ENCODE measurements at regions not wholly inside any gene's neighbourhood (a gene's known extent, or its start where the extent isn't known, plus 50 kb on each side); places are given as distances from the start of the nearest gene placed in this dataset.
"Not testable (repeated sequence)": the region's sequence is repeated elsewhere in the genome, so short reads cannot be mapped to it uniquely, and the experiment has no call there.

- no peak for DNase-seq
These were observed 330.1 kb downstream of the SUCLG1 start for GRCh38 chr2:84129018-84129417.

DNA sequence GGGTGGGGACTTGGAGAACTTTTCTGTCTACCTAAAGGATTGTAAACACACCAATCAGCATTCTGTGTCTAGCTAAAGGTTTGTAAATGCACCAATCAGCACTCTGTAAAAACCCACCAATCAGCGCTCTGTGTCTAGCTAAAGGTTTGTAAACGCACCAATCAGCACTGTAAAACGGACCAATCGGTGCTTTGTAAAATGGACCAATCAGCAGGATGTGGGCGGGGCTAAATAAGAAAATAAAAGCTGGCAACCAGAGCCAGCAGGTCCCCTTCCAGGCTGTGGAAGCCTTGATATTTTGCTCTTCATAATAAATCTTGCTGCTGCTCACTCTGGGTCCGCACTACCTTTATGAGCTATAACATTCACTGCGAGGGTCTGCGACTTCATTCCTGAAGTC is 331.3 kb downstream of the SUCLG1 start:
- DNase-seq = not testable (repeated sequence)

GRCh38 chr2:84126530-84126929 is 332.6 kb downstream of the SUCLG1 start:
- DNase-seq = no peak

- DNase-seq = no peak
These were observed 333.0 kb downstream of the SUCLG1 start for GRCh38 chr2:84126084-84126483.

DNA sequence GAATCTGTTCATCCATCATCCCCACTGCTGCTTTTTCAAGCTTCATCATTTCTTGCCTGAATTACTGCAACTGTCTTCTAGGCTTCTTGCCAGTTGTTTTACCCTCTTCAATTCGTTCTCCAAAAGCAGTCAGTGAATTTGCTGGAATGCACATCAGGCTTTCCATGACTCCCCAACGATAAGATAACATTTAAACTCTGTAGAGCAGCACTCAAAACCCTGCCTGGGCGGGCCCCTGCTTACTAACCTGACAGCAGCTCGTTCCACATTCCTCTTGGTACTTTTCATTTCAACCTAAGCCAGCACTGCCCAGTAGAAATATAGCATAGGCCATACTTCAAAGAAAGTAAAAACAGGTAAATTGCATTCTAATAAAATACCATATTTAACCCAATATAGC is 342.9 kb downstream of the SUCLG1 start:
- DNase-seq = no peak

DNA sequence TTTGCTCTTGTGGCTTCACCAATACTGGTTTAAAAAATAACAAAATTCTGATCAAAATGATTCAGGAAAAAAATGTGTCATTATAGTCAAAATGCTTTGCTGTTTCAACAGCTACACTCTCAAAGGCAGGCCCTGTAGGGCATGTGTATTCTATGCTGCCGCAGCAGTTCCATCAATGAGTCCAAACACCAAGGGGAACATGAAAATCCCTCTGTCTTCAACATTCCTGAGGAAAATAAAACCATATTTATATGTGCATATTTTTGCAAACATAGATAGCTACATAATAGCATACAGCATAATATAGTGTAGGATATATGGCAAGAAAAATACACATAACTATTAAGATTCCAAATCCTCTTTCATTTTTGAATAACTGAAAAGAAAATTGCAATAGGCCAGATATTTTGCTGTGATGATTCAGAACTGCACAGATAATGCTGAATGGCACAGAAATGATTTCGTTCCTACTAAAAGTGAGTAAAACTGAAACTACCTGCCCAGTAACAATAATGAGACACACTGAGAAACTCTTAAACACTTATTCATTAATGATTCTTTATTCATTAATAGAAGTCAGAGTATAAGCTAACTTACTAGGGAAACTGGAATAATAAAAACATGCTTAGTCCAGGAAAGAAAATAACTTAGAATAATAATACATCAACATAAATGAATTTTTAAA is 343.8 kb downstream of the SUCLG1 start:
- no peak for DNase-seq

- DNase-seq = not testable (repeated sequence)
These were observed 355.1 kb downstream of the SUCLG1 start for GRCh38 chr2:84103816-84104527.

GRCh38 chr2:84102274-84102673 is 356.8 kb downstream of the SUCLG1 start:
- DNase-seq = no peak

- no peak for DNase-seq
These were observed 370.4 kb downstream of the SUCLG1 start for GRCh38 chr2:84088656-84089055.

DNA sequence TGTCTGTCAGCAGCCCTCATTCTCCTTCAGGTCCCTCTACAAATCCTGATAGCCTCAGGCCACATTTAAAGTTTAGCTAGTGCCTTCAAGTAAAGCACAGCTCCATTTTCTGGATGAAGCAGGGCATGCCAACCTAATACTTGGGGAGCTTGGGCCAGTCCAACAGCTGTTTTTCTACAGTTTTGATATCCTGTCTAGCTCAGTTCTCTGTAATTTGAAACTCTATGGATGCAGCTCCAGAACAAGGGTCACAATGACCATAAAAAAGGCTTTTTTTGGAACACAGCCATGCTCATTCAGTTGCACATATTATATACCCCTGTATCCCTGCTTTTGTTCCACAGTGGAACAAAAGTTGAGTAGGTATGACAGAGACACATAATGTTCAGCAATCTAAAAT is 373.5 kb downstream of the SUCLG1 start:
- DNase-seq = no peak

GRCh38 chr2:84084856-84085255 is 374.2 kb downstream of the SUCLG1 start:
- DNase-seq = no peak

- DNase-seq = no peak
These were observed 375.1 kb downstream of the SUCLG1 start for GRCh38 chr2:84083984-84084383.

DNA sequence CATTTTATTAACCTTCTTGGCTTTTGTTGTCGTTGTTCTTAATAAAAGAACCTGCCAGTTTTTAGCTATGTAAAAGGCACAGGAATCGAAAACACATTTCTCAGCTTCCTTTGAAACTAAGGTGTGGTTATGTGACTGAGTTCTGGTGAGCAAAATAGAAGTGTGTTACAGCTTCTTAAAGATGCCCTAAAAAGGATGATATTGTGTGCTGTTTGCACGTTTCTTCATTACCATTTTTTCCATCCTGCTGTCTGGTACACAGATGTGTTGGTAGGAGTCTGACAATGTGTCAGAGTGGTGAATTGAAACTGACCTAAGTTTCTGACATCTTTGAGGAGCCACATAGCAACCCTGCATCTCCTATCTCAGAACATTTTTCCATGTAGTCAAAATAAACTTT is 380.6 kb downstream of the SUCLG1 start:
- DNase-seq = no peak

DNA sequence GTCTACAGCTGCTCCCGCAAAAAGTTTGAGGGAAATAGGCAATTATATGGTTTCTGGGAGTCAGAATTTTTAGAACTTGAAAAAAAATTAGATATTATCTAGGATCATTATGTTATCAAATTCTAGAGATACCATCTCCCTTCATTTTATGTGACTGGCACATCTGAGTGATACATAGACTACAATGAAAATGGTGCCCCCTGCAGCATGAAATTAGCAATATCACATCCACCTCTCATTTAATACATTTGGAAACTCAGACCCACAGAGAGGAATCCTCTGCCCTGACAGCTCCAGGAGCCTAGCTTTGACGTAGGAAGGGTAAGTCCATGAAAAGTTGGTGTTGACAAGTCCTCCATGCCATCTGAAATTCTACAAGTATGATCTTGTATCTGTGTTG is 381.6 kb downstream of the SUCLG1 start:
- peak; percentile 4 to 39 (median 38) for DNase-seq

DNA sequence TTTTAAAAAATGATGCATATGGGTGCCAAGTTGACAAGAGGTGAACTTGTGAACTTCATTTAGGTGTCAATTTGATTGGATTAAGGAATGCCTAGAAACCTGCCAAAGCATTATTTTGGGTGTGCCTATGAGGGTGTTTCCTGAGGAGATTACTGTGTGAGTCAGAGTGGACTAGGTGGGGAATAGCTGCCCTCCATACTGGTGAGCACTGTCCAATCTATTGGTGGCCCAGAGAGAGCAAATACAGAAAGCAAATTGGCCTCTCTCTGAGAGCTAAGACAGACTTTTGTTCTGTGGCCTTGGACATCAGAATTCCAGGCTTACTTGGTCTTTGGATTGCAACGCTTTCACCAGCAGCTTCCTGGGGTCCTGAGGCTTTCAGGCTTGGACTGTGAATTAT is 388.0 kb downstream of the SUCLG1 start:
- no peak for DNase-seq

DNA sequence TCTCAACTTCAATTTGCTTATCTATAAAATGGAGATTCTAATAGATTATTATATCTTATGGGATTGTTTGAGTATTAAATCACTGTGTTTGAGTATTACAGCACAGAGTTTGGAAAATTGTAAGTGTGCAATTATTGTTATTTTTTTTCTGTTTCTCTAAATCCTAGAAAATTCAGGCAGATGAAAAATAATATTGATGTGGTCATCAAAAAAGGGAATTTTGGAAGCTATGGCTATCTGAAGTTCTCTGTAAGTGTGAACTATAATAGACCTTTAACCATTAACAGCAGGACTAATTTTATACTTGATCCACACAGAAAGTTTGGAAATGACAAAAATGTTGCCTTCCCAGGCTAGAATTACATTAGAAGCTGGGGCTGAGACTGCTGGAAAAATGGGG is 393.2 kb downstream of the SUCLG1 start:
- no peak for DNase-seq

GRCh38 chr2:84057917-84058560 is 401.0 kb downstream of the SUCLG1 start:
- no peak for DNase-seq

DNA sequence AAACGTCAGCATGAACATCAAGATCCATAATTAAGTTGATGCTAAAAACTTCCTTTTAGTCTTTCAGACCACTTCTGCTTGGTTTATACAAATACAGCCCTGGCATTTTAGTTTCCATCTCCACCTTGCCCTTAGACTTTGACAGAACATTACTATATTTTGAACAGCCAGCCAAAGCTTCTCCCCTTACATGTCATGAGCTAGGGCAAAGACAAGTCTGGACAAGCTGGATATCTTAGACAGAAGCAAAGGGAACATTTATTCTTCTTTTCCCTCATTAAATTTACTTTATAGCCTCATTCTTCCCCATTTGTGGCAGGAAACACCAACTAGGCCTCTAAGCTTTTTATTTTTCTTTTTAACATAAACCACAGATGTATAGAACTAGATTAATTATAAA is 403.3 kb downstream of the SUCLG1 start:
- no peak for DNase-seq

- not testable (repeated sequence) for DNase-seq
These were observed 404.5 kb downstream of the SUCLG1 start for GRCh38 chr2:84054577-84054976.

DNA sequence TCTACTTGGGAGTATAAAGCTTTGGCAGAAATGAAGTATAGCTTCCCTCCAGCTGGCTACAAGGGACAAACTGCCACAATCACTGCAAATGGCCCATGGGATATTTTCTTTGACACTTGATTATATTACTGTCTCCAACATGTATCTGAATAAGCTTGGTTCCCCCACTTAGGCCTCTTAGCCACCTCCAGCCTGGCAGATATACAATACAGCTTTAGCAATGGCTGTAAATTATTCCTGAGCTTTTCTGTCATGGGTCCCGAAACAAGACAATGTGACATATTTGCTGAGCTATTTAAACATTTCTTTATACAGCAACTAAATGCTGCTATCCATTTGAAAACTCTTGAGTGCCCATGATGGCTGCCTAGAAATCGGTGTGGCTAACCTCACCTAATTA is 406.2 kb downstream of the SUCLG1 start:
- peak in 1 of 3 experiments; percentile 50 for DNase-seq

DNA sequence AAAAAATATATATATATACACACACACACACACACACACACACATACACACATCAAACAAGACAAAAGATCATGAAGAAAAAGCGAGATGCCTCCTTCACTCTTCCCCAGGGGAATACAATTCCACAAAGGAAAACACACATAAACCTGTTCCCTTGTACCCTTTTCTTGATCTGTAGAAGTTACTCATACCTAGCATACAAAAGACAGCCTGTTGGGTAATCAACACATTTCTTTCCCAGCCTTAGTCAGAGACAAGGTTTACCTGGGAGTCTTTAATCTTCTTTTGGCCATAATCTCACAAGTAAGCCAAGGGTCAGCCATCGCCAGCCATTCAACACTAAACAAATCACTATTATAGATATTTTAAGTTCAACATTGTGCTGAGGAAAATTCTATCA is 407.0 kb downstream of the SUCLG1 start:
- DNase-seq = no peak

DNA sequence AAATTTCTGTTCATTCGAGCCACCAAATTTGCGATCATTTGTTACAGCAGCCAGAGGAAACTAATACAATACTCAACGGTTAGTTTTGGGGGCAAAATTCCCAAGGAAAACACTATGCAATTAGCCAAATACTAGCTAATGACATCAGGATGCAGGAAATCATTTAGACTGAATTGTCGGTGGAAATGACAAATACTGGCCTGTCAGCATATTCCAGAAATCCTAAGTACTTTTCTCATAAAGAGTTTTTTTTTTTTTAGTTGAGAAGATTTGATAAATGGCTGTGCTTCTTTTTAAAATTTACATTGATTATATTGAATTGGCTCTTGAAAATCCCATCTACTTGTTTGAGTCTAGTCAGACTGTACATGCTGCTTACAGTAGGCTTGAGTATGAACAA is 410.1 kb downstream of the SUCLG1 start:
- DNase-seq = no peak

DNA sequence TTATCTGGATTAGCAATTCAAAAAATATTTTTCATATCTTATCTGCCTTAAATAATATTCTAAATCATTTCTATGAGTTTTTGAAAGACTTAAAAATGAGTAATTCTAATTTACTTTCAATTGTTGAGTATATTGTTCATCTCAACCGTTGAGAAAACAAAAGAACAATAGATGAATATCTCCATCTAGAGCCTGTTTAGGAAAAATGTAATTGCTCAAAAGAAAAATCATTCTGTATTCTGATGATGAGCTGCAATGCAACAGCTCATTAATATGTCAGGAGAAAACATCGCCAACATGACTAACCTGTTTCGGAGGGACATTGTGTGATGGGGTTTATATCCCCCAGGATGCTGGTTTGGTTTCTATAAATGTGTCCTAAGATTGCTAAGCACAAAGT is 417.6 kb downstream of the SUCLG1 start:
- peak in 1 of 3 experiments; percentile 1 for DNase-seq

GRCh38 chr2:84040281-84040680 is 418.8 kb downstream of the SUCLG1 start:
- DNase-seq = no peak

Measured in NCI-H1417 (cell line).